M059J (cell line): ENCODE measurements at regions not wholly inside any gene's neighbourhood (a gene's known extent, or its start where the extent isn't known, plus 50 kb on each side); places are given as distances from the start of the nearest gene placed in this dataset.

ENCODE experiments used
- DNase-seq: peaks from one replicate; pipeline ENCODE4 v3.0.0-alpha.2; 2012; ENCODE audit warnings: low read depth

DNA sequence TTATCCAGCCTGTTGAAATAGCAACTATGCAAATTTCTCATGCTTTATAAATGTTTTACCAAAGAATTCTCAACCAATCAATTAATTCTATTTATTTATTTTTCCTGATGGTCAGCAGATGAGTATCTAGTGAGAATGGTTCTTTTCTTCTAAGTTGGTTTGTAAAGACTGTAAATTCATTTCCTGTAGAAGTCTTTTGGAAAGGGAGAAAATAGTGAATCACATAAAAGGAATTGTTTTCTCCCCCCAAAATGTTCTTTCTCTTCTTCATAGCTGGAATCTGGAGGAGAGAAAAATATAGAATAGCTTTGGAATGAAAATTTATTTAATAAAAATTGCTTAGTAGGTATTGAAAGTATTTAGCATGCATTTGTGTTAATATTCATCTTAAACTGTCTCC, 836.1 kb upstream of the ZEB2 start:
- DNase-seq, result peak; percentile 3

- no peak for DNase-seq
These were observed 832.6 kb upstream of the ZEB2 start for GRCh38 chr2:145352484-145352883.

DNA sequence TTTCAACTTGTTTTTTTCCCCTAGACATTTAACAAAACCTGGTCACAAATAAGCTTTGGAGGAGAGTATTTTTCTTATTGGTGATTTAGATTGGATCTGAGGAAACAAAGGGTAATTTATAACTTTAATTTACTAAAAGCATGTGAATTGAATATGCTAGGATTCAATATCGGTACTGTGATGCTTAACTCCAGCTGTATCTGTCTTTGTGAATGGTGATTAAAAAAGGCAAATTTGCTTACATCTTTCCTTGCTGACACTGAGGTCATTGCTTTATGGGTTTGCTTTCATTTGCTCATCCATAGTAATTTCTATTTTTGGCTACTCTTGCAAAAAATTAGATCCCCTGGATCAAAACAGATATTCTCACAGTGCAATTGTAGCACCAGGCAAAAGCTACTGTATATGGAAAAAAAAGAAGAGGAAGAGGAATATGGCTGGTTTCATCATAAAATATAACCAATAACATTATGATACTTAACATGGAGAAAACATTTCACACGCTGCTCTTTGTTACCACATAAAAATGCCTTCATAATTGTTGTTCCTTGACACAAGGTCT, 832.0 kb upstream of the ZEB2 start:
- DNase-seq, result no peak

DNA sequence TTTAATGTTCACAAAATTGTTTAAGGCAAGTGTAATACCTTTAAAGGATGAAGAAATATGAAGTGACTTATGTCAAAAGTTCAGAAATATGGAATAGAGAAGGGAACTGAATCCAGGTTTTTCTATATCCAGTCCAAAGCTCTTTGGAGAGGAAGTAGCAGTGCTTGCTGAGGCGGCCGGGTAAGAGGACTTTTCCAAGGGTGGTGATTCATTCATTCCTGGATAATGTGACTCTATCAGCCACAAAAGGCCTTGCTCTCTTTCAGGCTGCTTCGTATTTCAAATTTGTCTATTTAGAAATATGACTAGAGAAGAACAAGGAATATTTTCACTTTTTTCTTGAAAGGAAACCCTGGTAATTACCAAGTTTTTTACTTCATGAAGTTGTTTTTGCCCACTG, 830.1 kb upstream of the ZEB2 start:
- DNase-seq, result peak; percentile 65

- peak; percentile 40 for DNase-seq
These were observed 824.3 kb upstream of the ZEB2 start for GRCh38 chr2:145344076-145344724.

DNA sequence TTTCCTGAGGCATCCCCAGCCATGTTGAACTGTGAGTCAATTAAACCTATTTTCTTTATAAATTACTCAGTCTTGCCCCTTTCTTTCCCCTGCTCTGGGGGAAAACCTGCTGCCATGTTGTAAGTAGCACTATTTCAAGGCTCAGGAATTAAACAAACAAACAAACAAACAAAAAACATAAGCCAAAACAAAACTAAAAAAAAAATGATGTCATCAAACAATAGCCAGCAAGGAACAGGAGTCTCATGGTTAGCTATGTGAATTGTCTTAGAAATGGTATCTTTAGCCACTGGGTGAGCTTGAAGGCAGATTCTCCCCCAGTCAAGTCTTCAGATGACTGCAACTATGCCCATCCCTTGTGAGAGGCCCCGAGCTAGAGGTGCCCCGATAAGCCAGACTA, 823.4 kb upstream of the ZEB2 start:
- DNase-seq, result no peak

DNA sequence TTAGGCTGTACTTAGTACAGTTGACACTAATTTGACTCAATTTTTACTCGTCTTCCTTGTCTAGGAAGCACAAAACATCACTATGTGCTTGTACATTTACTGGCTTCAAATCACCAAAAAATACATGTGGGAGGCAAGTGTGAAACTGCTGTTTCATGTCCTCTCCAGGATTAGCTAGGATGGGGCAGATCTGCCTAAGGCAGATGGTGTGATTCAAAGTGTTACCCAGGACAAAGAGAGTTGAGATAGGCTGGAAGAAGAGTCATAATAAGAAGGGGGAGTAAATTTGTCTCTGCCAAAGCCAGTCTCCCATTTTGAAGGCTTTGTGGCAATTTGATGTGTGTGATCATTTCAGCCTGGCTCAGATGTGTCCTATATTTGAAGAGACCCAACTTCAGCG, 821.6 kb upstream of the ZEB2 start:
- no peak for DNase-seq

GRCh38 chr2:145339646-145340045, 819.7 kb upstream of the ZEB2 start:
- no peak for DNase-seq

GRCh38 chr2:145332210-145332898, 812.4 kb upstream of the ZEB2 start:
- no peak for DNase-seq

GRCh38 chr2:145329971-145330370, 810.1 kb upstream of the ZEB2 start:
- DNase-seq, result no peak

DNA sequence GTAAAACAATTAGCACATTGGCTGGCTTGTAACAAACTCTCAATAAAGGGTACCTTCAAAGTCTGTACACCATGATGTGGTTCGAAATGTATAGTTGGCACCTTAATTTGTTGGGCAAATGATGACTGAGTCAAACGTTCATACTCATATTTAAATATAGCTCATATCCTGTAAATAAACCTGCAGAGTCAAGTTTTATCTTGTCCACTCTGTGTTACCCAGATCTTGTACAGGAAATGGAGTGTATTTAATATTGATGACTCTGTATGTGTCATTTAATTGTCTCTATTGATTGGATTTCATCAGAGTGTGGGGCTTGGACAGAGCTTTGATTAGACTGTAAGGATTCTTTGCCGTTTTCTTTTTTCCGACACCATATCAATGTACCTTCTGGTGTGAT, 805.6 kb upstream of the ZEB2 start:
- no peak for DNase-seq

DNA sequence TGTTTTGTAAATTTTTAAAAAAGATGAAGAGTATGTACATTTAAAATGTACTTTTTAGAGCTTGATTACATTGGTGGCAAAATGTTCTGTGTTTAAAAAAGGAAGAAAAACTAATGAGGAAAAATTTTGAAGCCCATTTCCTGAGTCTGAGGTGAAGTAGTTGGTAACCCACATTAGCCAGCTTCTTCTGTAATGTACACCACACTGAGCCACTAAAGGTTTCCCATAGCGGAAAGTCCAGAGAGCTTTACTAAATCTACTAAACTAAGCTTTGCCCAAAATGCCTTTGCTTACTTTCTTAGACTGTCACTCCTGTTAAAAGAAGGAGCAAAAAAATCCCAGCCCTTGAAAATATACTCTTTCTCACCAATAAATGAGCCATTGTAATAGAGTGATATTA, 804.8 kb upstream of the ZEB2 start:
- DNase-seq, result no peak

GRCh38 chr2:145323512-145323911, 803.6 kb upstream of the ZEB2 start:
- DNase-seq, result peak; percentile 61

- DNase-seq, result no peak
These were observed 801.4 kb upstream of the ZEB2 start for GRCh38 chr2:145321344-145321743.

GRCh38 chr2:145316496-145316895, 796.6 kb upstream of the ZEB2 start:
- no peak for DNase-seq

GRCh38 chr2:145315053-145315452, 795.1 kb upstream of the ZEB2 start:
- no peak for DNase-seq

DNA sequence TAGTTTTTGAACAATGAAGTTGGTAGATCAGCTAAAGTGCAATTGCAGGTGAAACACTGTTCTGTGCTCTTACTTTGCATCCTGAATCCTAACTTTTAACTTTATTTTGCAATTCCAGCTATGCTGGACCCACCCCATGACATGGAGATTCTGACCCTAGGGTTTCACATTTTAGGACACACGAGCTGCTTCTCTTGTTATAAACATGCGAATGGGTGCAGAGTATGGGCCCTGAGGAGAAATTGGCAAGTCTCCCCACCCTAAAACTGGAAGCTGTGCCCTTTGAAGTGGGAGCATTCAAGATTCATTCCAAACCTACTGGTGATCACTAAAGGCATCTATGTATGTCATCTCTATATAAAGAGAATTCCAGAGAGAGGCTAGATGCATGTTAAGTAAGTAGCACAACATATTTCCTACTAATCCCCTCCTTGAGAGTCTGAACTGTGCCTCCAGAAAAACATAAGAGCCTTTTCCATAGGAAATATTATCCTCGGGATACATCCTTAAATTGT, 794.3 kb upstream of the ZEB2 start:
- DNase-seq, result no peak

DNA sequence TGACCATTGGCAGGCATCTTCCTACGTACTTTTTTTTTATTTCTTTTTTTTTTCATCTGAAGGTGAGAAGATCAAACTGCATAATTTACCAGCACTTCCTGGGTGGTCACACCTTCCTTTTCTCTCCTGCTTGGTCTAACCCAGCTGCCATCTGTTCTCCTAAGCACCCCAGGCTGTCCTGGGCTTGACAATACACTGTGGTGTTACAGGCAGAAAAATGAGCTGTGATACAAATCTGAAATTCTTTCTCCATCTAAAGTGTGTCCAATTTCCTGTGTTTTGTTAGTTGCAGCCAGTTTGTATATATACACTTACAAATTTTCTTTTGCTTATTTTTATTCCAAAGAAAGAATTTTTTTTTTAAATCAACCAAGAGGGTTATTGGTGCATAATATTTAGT, 786.0 kb upstream of the ZEB2 start:
- no peak for DNase-seq

DNA sequence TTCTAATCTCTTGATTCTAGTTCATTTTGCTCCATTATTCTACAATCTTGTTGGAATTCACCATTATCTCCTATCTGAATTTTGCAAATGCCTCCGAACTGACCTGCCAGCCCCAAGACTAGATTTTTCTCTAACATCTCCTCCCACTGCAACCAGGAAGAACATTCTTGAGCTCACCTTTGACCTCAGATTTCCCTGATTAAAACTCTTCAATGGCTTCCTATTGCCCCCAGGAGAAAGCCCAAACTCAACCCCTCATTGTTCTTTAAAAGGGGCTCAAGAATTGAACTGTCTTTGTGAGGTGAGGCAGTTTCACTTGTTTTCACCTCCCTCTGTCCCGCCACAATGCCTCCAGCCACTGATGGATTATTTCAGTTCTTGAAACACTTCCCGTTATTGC, 784.6 kb upstream of the ZEB2 start:
- no peak for DNase-seq

DNA sequence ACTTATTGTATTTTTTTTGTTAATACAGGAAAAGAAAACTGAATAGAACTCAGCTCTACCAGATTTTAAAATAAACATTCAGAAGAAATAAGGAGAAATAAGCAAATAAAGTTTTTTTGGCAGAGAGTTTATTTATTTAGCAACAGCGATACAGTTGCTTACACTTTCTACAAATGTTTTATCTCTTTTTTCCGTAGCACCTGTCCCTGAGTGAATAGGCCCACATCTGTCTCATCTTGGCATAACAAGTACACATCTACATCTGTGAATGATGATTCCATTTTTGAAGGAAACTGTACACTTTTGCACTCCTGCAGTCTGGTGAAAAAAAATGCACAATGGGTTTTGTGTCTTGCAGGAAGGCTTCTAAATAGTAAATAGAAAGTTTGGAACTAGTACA, 783.6 kb upstream of the ZEB2 start:
- DNase-seq, result no peak

GRCh38 chr2:145302886-145303285, 783.0 kb upstream of the ZEB2 start:
- no peak for DNase-seq

DNA sequence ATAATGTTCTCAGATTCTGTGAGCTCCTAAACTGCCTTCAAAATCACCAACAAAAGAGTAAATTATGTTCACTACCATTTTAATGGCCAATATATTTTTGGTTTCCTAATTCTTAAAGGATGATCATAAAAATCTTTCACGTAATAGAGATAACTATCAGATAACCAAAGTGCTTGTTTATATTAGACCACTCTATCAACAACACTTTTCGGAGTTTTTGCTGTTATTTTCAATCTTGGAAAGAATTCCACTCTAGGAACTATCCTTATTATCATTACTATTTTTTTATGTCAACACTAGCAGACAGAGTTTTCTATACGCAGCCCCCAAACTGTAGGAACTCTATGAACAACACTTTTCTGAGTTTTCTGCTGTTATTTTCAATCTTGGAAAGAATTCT, 782.5 kb upstream of the ZEB2 start:
- no peak for DNase-seq

DNA sequence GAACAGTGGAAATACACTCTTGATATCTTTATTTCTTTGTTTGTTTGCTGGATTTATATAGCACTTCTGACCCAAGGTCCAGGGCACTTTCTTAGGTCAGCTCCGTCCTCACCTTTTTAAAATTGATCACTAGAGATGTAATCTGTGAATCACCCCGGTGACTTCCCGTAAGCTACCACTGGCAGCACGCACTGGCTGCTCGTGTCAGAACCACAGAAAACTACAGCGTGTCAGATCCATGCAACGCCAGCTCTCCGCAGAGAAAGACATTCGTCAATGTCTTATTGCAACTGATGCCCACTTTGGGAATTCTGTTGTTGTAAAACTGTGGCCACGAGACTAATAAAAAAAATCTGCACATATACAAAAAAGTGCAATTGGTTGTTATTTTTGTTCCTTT, 779.4 kb upstream of the ZEB2 start:
- no peak for DNase-seq
